Body of pancreas (tissue), 4 donors: ENCODE measurements at regions not wholly inside any gene's neighbourhood (a gene's known extent, or its start where the extent isn't known, plus 50 kb on each side); places are given as distances from the start of the nearest gene placed in this dataset.

Experiments
- ATAC-seq: fragments of 150-250 bp; one replicate; pipeline ENCODE4 v1.9.1; 2016
- DNase-seq, 4 donors: peaks; one replicate each; pipeline ENCODE4 v3.0.0-alpha.2; 2019
- H3K27ac ChIP-seq, 4 donors: fragments of 200-600 bp; sonication (generic); 1 replicate in 3 of 4; 2 replicates in 1 of 4; pipeline versions ENCODE4 v1.5.1 to v1.6.1; 2016 to 2019; ENCODE audit warnings: mild to moderate bottlenecking in 1 of 4, mixed read lengths in 1 of 4, moderate library complexity in 1 of 4
- H3K27me3 ChIP-seq, 2 donors: fragments of 200-600 bp; sonication (generic); one replicate each; pipeline ENCODE4 v1.6.0; 2016; ENCODE audit warnings: mild to moderate bottlenecking in 1 of 2
- H3K36me3 ChIP-seq, 2 donors: fragments of 200-600 bp; sonication (generic); replicated peaks in 1 of 2; 2 replicates each; pipeline ENCODE4 v1.5.1; 2016; ENCODE audit warnings: low read depth in 2 of 2; ENCODE audit not compliant: insufficient read depth in 1 of 2
- H3K4me1 ChIP-seq: fragments of 200-600 bp; sonication (generic); one replicate; pipeline ENCODE4 v1.6.0; 2016
- H3K4me3 ChIP-seq, 2 donors: fragments of 200-600 bp; sonication (generic); 1 replicate in 1 of 2; 2 replicates in 1 of 2; pipeline ENCODE4 v1.5.1; 2016 to 2019
- H3K9me3 ChIP-seq, 3 donors: fragments of 200-600 bp; sonication (generic); 1 replicate in 2 of 3; 2 replicates in 1 of 3; pipeline ENCODE4 v1.5.1; 2016
- CTCF ChIP-seq, 7 experiments: fragments of 450-650 bp in 4 of 7; fragments of 200-600 bp in 3 of 7; sonication (generic) in 3 of 7; IDR thresholded peaks; one replicate each; pipeline ENCODE4 v1.5.1; 2016 to 2019; ENCODE audit warnings: antibody characterized with exemption in 7 of 7
- POLR2A ChIP-seq, 3 donors: fragments of 450-650 bp; IDR thresholded peaks; one replicate each; pipeline ENCODE4 v1.6.1; 2016; ENCODE audit warnings: antibody characterized with exemption in 3 of 3, mild to moderate bottlenecking in 2 of 3
- WGBS, 2 donors: methylation state at CpG; one replicate each; pipeline ENCODE4 v1.1.5; 2017; 5-methylcytosine and 5-hydroxymethylcytosine counted together
- intact Hi-C: fragments of 100-400 bp; cut with DNase I; formaldehyde crosslinking; loops from one replicate; pipeline ENCODE4 v1.15.1; 2023

DNA sequence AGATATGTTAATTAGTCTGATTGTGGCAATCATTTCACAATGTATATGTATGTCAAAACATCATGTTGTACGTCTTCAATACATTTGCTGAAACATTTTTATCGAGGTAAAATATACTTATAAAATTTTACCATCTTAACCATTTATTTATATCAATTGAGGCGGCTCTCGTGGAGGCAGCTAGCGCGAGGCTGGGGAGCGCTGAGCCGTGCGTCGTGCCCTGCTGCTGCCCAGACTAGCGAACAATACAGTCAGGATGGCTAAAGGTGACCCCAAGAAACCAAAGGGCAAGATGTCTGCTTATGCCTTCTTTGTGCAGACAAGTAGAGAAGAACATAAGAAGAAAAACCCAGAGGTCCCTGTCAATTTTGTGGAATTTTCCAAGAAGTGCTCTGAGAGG lies 202.5 kb upstream of the PBX1 start:
- no peak for DNase-seq
- no peaks in the 10 kb centered on the region for H3K36me3 ChIP-seq
- H3K27me3 ChIP-seq: no peaks in the 10 kb centered on the region
- H3K27ac ChIP-seq: no peak overlapping the region
- H3K4me1 ChIP-seq: no peaks in the 10 kb centered on the region
- TF ChIP-seq CTCF (IDR thresholded peaks at IDR 0.05) (no peak), POLR2A (IDR thresholded peaks at IDR 0.05) (no peak)
- intact Hi-C loops: no loop called here
- no peaks in the 10 kb centered on the region for H3K9me3 ChIP-seq
- no peak overlapping the region for H3K4me3 ChIP-seq
- no peak for ATAC-seq
- WGBS, 2 donors: 91 to 93% methylated on average over 11 of the region's 11 CpGs

GRCh38 chr1:164360265-164360664 lies 198.7 kb upstream of the PBX1 start:
- H3K4me3 ChIP-seq: no peak overlapping the region
- H3K27ac ChIP-seq: no peak overlapping the region
- H3K27me3 ChIP-seq: no peaks in the 10 kb centered on the region
- TF ChIP-seq CTCF (IDR thresholded peaks at IDR 0.05) (no peak), POLR2A (IDR thresholded peaks at IDR 0.05) (no peak)
- DNase-seq (no peak), ATAC-seq (no peak)
- WGBS, 2 donors: 81 to 87% methylated on average over 1 of the region's 1 CpG
- no peaks in the 10 kb centered on the region for H3K36me3 ChIP-seq
- H3K4me1 ChIP-seq: no peaks in the 10 kb centered on the region
- no peaks in the 10 kb centered on the region for H3K9me3 ChIP-seq
- intact Hi-C loops: no loop called here

GRCh38 chr1:164361927-164362326 lies 197.1 kb upstream of the PBX1 start:
- WGBS, 2 donors: 74 to 82% methylated on average over 2 of the region's 2 CpGs
- Histone ChIP-seq H3K27me3 (no peaks in the 10 kb centered on the region), H3K27ac (no peak overlapping the region), H3K4me3 (no peak overlapping the region), H3K4me1 (no peaks in the 10 kb centered on the region), H3K9me3 (peaks cover 0 to 5% (median 0%) of the 10 kb centered on the region in 3 donors), H3K36me3 (no peaks in the 10 kb centered on the region)
- no peak for DNase-seq
- no peak for TF ChIP-seq CTCF (IDR thresholded peaks at IDR 0.05)
- no peak for ATAC-seq
- intact Hi-C loops: no loop called here

DNA sequence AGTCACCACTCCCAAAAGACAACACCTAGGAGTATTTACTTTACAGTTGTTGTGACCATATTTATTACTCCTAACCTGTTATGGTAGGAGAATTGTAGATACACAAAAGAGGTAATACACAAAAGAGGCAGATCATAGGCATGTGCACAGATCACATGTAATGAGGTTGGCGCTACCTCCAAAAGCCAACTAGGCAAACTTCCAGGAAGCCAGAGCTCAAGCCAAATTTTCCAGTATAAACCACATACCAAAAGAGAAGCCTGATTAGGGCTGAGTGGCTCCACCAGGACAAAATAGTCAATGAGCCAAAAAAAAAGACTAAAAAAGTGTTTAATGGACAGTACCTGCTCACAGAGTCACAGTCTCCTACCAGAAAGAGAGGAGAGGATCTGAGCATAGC lies 195.0 kb upstream of the PBX1 start:
- TF ChIP-seq CTCF (IDR thresholded peaks at IDR 0.05) (no peak), POLR2A (IDR thresholded peaks at IDR 0.05) (no peak)
- Histone ChIP-seq H3K27ac (no peak overlapping the region), H3K36me3 (no peaks in the 10 kb centered on the region), H3K4me1 (no peaks in the 10 kb centered on the region), H3K27me3 (no peaks in the 10 kb centered on the region), H3K4me3 (no peak overlapping the region), H3K9me3 (peaks cover 0 to 5% (median 0%) of the 10 kb centered on the region in 3 donors)
- ATAC-seq (no peak), DNase-seq (no peak)
- 47 to 56% methylated on average over 1 of the region's 1 CpG for WGBS, 2 donors
- intact Hi-C loops: no loop called here

DNA sequence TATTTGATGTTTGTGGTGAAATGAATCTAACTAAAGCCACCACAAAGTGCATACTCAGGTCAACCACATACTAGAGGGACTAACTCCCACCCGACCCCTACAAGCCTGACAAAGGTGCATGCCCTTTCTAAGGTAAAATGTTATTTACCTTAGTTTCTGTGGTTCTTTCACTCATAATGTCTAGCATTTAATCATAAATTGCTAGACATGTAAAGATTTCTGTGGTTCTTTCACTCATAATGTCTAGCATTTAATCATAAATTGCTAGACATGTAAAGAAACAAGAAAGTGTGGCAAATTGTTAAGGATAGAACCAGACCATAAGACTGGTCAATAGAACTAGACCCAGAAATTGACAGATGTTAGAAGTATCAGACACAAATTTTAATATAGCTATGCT lies 193.0 kb upstream of the PBX1 start:
- Histone ChIP-seq H3K36me3 (no peaks in the 10 kb centered on the region), H3K27me3 (no peaks in the 10 kb centered on the region), H3K27ac (no peak overlapping the region), H3K4me1 (no peaks in the 10 kb centered on the region), H3K9me3 (peaks cover 0 to 5% (median 0%) of the 10 kb centered on the region in 3 donors), H3K4me3 (no peak overlapping the region)
- WGBS, 2 donors: 83 to 93% methylated on average over 1 of the region's 1 CpG
- ATAC-seq: no peak
- DNase-seq: no peak
- no peak for TF ChIP-seq CTCF (IDR thresholded peaks at IDR 0.05)
- TF ChIP-seq POLR2A (IDR thresholded peaks at IDR 0.05): no peak
- intact Hi-C loops: no loop called here
